Left lobe of liver (tissue), 2 donors: ENCODE measurements at regions not wholly inside any gene's neighbourhood (a gene's known extent, or its start where the extent isn't known, plus 50 kb on each side); places are given as distances from the start of the nearest gene placed in this dataset.
A peak's percentile ranks its signal among the peaks of the same experiment; 100 is the strongest.
"Not testable (repeated sequence)": the region's sequence is repeated elsewhere in the genome, so short reads cannot be mapped to it uniquely, and the experiment has no call there.

ENCODE experiments used
- ATAC-seq: fragments of 200-7000 bp; cut with Tn5 transposase; one replicate; pipeline ENCODE4 v1.9.1; 2020; ENCODE audit warnings: mild to moderate bottlenecking, moderate library complexity
- DNase-seq: peaks from one replicate; pipeline ENCODE4 v3.0.0-alpha.2; 2020; ENCODE audit warnings: low spot score
- donor health status: DM: no; HTN: no; CAD: no; lungs with moderate emphysema.
- donor health status: DM: no; HTN: yes; CAD: no.

DNA sequence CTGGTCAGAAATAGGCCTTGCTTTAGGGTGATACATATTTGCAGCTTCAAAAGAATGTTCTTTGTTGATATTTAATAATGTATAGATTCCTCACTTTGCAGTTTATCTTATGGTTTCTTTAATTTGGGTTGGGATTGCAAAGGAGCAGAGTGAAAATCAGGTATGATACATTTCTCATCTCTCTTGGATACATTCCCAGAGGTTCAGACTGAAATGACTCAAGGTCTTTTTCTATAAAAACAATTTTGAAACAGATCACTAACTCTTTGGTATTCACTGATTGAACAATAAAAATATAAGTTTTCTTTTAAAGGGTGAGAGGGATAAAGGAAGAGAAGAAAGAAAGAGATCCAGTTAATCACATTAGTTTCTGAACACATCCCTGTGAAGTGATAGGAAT lies 606.5 kb upstream of the CAMK1G start:
- DNase-seq (no peak), ATAC-seq (no peak)

DNA sequence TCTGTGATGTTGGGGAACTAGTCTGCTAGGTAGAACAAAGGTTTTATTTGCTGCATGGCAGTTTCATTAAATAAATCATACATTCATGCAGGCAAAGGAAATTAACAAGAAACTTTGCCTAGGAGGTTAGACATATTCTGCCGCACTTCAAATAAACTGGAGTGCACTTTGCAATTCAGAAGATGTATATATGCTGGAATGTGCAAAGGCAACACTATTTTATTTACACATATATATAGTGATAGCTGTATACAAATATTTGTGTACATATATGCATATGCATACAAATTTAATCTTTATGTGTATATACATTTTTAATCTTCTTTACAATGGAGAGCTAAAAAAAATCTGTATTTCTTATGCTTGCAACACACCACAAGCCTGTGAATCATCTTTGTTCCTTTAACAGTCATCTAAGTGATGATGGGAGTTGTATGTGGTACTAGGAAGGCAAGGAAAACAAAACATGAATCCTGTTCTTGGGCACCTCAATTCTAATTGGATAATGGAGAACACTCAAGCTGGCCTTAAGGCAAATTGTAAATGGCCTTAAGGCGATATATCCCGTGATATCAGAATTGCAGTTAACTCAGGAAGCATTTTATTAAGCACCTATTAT lies 605.8 kb upstream of the CAMK1G start:
- no peak for ATAC-seq
- no peak for DNase-seq

DNA sequence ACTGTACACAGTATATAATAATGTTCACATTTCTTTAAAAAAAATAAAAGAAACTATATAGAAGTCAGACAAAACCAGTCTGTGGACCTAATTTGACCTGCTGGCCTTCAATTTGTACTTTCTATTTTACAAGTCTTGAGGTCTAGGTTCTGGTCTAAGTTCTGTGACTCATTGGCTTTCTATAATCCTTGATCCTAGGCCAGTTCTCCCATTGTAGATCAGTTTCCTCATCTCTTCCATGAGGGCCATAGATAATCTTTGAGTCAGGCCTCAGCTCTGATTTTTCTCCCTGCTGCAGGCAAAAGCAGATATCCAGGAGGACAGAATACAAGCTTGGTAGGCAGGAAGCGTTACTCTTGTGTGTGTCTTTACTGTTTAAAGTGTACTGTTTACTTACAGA lies 603.7 kb upstream of the CAMK1G start:
- no peak for ATAC-seq
- no peak for DNase-seq

DNA sequence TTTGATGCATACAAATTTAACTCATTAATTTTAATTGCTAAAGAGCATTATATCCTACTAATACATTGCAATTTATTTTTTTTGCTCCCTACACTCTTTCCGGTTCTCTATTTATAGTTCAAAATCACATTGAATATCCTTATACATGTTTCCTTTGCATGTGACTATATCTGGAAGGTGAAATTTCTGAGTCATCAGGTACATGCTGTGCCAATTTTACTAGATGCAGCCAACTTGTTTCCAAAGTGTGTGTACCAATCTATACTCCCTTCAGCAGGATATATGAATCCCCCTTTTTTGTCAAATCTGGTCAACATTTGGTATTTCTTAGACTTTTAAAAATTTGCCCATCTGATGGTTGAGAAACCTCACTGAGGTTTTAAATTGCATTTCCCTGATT lies 602.9 kb upstream of the CAMK1G start:
- ATAC-seq (no peak), DNase-seq (no peak)

DNA sequence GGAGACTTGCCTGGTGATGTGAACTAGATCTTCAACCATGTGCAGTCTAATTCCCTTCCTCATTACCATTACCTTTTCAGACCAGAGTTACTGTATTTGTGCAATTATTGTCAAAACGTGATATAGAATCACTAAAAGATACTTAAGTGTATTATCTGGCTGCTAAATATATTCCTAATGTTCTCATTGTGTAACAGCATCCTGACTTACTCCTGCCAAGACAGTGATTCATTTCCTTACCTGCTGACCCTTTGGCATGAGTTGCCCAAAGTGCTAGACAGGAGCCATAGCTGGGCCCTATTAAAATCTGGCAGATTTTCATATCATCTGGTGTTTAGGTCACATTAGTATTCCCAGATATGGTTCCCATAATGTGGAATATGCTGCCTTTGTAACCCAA lies 598.3 kb upstream of the CAMK1G start:
- ATAC-seq (no peak), DNase-seq (no peak)

DNA sequence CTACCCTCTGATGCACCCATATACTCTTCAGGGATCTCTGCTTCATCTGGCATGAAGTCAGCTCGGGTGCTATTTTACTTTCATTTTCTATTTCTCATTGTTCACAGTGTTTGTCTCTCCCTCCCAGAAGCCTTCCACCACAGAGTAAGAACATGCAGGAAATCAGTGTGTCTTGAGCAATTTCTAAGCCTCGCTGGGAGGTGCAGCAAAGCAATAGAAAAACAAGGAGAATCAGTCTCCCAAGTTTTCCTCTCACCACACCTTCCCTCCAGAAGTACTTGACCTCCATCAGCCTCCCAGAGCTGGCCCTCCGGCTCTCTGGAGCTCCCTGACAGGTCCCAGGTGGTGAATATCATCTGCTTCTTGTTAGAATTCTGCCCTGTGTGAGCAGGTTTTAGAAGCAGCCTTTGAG lies 594.7 kb upstream of the CAMK1G start:
- peak; percentile 99 for ATAC-seq
- no peak for DNase-seq

DNA sequence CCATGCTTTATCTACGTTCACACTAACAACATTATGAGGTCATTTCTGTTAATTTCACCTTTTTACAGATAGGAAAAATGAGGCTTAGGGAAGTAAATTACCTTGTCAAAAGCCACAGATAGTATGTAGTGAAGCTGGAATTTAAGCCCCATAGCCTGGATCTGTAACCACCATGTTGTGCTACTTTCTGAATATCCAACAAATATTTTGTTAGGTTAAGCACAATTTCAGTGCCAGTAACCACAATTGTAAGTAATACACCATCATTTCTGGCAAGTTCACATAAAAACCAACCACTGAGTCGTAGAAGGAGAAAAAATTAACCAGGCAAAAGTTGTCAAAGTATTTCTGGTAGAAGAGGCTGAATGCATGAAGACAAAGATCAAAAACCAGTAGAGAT lies 593.1 kb upstream of the CAMK1G start:
- DNase-seq (no peak), ATAC-seq (no peak)

DNA sequence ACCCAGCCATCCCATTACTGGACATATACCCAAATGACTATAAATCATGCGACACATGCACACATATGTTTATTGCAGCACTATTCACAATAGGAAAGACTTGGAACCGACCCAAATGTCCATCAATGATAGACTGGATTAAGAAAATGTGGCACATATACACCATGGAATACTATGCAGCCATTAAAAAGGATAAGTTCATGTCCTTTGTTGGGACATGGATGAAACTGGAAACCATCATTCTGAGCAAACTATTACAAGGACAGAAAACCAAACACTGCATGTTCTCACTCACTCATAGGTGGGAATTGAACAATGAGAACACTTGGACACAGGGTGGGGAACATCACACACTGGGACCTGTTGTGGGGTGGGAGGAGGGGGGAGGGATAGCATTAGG lies 586.5 kb upstream of the CAMK1G start:
- ATAC-seq, DNase-seq: not testable (repeated sequence)

DNA sequence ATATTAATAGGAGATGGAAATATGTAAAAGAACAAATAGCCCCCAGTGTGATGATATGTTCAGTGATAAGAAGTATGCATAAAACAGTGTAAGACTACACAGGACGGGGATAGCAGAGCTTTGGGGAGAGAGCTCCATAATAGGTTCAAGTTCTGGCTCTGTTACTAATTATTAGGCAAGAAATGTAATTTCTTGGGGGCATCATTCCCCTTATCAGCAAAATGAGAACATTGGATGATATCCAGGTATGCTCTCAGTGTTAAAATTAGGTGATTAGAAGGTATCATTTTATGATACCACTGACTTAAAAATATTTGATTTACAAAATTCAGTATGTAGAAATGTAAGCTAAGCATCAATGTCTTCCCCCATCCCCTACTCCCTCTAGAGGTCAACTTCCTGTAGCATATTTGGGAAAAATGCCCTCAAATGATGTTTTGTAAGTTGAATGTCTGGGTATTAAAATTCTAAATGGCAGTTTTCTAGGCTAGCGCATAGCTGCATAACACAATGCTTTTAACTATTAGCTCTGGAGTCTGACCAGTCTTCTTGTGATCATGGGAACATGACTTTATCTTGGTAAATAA lies 585.7 kb upstream of the CAMK1G start:
- DNase-seq: no peak

DNA sequence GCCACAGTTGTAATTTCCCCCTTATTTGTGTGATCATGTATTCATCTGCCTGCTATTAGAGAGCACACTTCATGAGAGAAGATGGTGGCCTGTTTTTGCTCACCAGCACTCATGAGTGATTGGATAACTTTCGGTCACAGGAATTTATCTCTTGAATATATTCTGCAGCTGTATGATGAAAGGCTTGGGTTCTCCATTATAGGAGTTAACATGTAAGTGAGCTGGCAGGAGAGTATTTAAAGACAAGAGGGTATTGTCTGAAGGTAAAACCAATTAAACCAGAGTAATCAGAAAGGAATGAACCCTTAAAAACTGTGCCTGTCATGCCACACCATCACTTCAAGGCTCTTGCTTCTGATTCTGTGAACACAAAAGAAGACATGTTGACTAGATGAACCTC lies 574.9 kb upstream of the CAMK1G start:
- DNase-seq: no peak
- ATAC-seq: no peak

More for the DNA sequence above, 585.7 kb upstream of the CAMK1G start:
- ATAC-seq: no peak

DNA sequence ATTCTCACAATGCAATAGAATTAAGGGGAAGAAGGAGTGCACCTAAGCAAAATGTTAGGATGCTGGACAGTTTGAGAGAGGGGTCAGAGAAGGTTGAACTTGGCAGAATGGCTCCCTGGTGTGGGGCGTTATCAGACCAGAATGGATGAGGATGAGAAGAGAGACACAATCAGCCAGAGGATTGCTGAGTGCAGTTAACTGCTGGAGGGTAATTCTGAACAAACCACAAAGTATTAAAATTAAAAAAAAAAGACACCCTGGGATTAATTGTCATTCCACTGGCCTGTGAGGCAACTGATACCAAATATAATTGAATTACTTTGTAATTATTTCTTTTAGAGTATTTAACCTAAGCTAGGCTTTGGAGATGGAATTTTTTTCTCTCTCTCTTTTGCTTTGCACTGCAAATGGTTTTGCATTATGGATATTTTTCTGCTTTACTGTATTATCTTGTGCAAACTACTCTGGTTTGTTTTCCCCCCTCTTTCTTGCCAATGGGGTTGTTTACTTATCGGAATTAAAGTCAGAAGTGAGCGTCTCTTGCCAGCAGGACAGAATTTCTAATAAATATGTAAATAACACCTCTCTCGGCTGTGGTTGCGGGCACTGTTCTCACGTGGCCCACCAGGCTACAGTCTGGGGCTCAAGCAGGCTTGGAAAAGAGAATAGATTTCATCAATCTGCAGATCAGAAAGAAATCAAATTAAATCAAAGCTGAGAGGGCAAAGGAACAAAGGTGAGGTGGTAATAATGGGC lies 572.9 kb upstream of the CAMK1G start:
- DNase-seq (no peak), ATAC-seq (no peak)

DNA sequence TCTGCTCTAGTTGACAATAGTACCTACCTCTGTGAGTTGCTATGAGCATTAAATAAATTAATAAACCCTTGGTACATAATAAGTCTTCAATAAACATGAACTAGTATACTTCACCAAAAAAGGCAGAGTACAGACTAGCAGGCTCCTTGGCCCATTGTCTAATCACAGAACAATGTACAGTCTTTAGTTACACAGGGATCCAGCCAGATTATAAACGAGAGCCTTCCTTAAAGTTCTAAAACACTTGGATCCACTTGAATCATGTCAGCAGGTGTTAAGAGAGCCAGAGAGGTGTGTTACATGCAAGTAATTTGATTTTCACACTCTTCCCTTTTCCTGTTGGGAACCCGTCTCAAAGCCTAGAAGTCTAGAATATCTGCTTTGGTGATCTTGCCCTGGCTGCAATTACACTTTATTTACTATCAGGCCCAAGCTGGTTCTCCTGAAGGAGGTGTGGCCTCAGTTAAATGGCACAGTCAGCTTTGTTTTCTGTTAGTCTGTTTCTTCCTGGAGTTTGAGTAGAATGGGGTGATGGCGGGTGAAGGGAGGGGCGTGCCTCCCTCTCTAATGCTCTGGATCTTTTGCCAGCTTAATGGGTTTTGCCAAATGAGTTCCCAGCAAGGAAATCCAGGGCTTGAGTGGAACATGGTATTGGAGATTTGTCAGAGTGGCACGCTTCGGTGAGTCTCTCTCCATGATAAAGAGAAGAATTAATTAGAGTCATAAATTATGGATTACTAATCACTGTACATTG lies 570.9 kb upstream of the CAMK1G start:
- ATAC-seq (no peak), DNase-seq (no peak)

DNA sequence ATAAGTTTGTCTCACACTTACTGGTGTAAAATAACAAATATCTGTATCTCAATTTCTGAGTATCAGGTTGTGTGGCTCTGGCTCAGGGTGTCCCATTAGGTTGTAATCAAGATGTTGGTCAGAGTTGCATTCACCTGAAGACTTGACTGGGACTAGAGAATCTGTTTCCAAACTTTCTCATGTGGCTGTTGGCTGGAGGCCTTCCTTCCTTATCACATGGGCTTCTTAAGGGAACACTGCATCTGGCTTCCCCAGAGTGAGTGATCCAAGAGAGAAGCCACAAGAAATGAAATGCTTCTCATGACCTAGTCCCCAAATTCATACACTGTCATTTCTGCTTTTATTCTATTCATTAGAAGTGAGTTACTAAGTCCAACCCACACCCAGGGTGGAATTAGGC lies 568.4 kb upstream of the CAMK1G start:
- DNase-seq: no peak
- no peak for ATAC-seq

DNA sequence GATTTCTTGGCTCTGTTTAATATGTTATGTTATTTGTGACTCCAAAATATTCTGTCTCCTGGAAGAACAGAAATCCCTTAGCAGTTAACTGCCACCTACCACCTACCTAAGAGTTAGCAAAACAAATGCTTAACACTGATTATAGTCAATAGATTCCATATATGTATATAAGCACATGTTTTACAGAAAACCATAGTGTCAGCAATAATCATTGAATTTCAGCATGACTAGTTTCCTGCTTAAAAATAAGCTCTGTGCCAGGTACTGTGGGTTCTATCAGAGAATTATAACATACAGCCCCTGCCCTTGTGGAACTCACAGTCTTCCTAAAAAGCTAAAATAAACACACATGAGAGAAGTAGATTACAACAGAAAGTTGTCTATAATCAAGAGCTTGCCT lies 561.9 kb upstream of the CAMK1G start:
- DNase-seq (no peak), ATAC-seq (no peak)

DNA sequence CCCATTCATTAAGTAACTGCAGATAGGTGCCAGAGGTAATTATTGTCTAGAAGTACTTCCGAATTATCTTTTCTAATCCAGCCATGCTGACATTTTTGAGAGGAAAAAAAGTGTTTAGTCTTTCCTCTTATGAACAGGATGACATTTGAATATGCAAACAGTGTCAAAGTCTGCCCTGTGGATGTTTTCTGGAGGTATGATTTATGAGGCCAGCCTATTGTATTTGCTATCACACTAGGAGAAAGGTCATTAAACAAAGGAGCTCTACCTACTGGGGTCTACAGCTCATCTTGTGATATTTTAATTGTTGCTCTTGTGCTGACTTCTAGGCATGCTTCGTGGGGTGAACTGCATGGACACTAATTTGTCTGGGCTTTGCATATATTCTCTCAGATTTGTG lies 559.7 kb upstream of the CAMK1G start:
- DNase-seq: no peak
- ATAC-seq: no peak

DNA sequence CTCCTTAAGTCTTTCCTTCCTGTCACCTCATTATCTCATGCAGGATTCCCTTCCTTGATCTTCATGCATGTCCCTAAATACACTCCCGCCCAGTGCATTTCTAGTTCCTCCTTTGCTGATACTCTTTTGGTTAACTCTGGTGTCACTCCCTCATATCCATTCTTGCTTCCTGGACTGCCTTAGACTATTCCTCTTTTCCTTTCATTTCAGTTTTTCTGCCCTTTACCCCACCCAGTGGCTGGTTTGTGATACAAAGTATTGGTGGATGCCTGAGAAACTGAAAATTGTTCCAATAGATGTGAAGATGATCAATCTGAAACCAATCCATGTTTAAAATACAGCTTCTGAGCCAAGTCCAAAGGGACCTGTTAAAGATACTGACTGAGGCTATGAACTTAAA lies 553.8 kb upstream of the CAMK1G start:
- ATAC-seq: peak; percentile 60
- DNase-seq: no peak

DNA sequence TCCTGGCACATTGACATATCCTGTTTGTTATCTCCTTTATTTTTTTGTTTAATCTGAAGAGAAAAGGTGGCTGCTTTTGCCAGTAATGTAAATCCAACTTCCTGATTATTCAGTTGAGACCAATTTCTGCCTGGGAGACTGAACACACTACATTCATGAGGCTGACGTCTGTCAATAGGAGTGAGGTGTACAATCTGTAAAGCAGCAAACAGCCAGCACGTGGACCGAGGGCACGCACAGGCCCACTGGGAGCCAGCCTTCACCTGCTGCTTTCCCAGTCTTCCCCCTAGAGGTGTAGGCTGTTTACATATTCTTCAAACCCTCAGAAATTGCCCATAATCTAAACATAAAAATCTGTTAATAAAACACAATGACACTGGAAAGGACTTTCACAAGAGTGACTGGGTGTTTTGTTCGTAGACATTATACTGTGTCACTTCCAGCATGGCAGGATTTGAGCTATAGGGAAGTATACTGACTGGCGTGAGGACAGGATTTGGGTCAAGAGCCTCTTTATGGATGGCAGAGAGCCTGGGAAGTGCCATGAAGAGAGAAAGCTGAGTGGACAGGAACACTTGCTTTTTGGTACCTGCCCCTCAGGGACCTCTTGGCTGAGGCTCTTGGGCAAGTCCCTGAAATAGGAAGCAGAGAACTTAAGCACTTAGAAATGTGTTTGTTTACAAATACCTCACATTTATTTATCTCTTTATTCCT lies 552.9 kb upstream of the CAMK1G start:
- DNase-seq: no peak
- ATAC-seq: no peak

DNA sequence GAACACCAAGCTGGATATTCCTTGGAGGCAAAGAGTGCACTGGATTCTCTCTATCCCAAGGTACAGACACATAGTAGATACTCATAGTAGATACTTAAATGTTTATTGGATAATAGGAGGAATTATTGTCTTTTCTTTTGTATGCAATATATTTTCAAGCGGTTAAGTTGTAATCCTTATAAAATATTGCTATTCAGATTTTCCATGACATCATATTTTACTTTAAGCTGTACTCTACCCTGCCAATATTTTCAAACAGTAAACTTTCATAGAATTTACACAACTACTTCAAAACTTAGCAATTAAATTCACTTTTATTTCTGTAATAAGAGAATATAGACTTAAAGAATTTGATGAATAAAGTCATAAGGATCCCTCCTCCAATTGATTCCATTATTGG lies 546.5 kb upstream of the CAMK1G start:
- DNase-seq: no peak
- ATAC-seq: no peak

DNA sequence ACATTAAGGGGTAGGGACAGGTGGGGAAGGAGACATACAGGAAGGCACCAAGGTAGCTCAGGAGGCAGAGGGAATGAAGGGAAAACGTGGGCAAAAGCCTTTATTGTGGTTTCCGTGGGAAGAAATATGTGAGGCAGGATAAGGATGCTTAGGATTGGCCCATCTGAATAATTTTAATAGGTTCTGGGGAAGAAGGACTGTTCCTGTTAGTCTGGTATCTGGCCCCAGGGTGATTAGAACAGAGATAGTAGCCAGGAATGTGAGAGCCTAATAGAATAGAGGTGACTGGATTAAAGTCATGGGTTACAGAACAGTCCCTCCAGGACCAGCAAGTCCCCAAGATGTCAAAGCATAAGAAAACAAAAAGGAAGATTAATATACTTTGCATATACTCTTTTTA lies 545.2 kb upstream of the CAMK1G start:
- ATAC-seq (no peak), DNase-seq (no peak)

DNA sequence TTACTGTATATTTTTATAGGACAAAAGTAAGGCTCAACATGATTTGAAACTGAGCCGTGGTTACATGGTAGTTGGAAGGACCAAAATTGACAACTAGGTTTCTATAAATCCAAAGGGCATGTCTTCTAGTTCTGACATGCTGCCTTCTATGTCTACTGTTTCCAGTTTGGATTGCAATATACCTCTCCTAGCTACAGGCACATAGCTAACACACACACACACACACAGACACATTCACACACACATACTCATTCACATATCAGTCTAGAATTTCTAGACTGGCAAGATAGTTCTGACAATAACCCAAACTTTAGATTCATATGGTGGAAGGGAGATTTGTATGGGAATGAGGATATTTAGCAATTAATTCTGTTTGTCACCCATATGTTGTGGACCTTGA lies 544.8 kb upstream of the CAMK1G start:
- no peak for DNase-seq
- no peak for ATAC-seq

DNA sequence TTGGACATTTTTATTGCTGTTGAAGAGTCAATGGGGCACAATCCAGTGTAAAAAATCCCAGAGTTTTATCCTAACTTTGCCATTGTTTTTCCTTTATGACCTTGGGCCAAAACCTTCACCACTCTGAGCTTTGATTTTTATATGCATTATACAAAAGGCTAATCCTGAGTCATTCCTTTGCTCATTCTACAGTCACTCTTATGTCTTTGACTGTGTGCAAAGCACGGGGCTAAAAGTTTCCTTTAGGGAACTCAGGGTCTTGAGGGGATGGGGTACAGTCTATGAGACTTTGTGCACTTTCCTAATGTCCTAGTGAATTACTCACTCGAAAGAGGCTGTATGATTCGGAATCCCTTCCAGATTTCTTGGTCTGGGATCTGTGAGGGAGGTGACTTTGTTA lies 543.2 kb upstream of the CAMK1G start:
- no peak for DNase-seq
- ATAC-seq: no peak
